ENCODE measurements at regions not wholly inside any gene's neighbourhood (a gene's known extent, or its start where the extent isn't known, plus 50 kb on each side); places are given as distances from the start of the nearest gene placed in this dataset.

- no peak for TF ChIP-seq POLR2A (IDR thresholded peaks at IDR 0.05; ENCODE audit: low read depth, low read length)
- no peak for TF ChIP-seq TAF1 (IDR thresholded peaks at IDR 0.05; ENCODE audit: borderline replicate concordance, low read depth, low read length)
- no peak for TF ChIP-seq POLR2AphosphoS5 (IDR thresholded peaks at IDR 0.05; ENCODE audit: low read depth, low read length)
Measured at GRCh38 chr3:188964957-188965356, 206.8 kb upstream of the TPRG1 start.

All from GM12892 (cell line).